ENCODE measurements at regions not wholly inside any gene's neighbourhood (a gene's known extent, or its start where the extent isn't known, plus 50 kb on each side); places are given as distances from the start of the nearest gene placed in this dataset.

GRCh38 chr2:190119923-190120590, 57.5 kb upstream of the MSTN start:
- TF ChIP-seq CTCF (conservative IDR thresholded peaks at IDR 0.05 in 1 of 2, IDR thresholded peaks at IDR 0.05 in 1 of 2; ENCODE audit: low read depth in 1 of 2, low read length in 2 of 2) (no peak), EZH2 (IDR thresholded peaks at IDR 0.05; ENCODE audit: low read length, missing control alignments) (no peak)
